ENCODE measurements at regions not wholly inside any gene's neighbourhood (a gene's known extent, or its start where the extent isn't known, plus 50 kb on each side); places are given as distances from the start of the nearest gene placed in this dataset.
A peak's percentile ranks its signal among the peaks of the same experiment; 100 is the strongest.

DNA sequence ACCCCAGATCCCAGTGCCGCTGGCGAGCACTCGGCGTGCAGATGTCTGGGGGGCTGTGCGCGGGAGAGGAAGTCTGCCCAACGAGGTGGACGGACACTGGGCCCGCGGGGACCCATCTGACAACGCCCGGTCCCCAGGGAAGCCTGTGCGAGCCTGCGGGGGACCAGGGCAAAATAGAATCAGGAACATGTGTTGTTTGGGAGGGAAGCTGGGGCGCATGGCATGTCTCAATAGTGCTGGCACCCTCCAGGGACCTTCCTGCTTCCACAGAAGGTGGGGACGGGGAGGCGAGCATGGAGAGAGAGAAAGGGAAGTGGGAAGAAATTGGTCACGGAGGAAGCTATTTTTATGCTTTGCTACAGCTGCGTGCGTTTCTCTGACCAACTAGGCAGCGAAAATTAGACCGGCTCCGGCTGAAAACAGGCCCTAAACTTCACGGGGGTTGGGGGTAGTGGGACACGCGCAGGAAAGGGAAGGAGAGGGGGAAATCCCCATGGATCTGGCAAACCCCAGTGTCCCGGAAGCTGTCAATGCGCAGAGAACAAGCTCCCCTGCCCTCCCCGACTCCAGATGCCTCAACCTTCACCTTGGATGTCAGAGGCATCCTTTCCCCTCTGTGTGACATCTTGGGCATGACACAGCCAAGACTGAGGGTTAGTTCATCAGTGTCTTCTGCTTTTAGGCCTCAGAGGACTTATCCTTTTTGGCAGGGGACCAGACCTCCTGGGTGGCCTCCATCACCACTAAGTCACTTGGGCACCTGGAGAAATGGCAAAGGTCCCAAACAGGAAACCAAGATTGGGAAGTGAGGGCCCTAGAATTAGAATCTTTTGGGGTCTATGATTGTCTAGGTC, 169.8 kb upstream of the BCOR start:
- no peak for DNase-seq

DNA sequence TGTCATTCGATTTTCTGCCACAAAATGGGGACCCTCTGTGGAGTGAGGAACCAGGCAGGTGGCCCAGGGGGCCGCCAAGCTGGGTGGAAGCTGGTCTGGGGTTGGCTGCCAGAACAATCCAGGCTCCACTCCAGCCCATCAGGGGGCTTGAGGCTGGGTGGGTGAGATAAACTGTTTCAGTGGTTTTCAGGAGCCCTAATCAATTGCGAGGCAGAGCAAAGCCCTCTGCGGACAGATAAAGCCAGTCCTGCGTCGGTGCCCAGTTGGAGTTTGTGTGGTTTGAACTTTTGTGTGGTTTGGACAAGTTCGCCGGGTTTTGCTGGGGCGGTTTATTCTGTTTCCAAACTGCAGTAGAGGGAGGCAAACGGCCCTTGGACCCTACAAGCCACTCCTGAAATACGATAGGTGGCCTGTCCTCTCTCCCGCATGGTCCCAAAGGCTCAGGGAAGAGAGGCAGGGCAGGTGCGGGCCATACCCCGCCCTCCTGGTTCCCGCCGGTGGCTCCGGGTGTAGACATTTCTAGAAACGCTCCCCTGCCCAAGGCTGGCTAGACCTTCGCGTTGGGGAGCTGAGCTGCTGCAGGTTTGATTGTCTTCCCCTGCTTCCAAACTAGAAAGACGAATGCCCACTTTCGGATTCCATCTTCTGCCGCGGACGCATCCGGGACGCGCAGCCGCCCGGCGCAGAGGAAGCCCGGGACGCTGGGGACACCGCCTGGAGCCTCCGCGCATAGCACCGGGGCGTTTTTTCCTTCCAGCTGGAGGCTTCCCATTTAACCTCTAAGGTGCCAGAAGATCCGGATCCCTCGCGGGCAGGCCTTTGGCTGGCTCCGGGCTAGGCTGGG, 169.0 kb upstream of the BCOR start:
- DNase-seq = peak; percentile 71

GRCh38 chrX:40265936-40266335, 168.2 kb upstream of the BCOR start:
- DNase-seq = no peak

- DNase-seq = no peak
Observed at GRCh38 chrX:40263014-40263560, 165.3 kb upstream of the BCOR start.

GRCh38 chrX:40262157-40263013, 164.6 kb upstream of the BCOR start:
- no peak for DNase-seq

GRCh38 chrX:40261833-40262156, 164.0 kb upstream of the BCOR start:
- DNase-seq = no peak

- DNase-seq = no peak
Observed at GRCh38 chrX:40260146-40260747, 162.5 kb upstream of the BCOR start.

GRCh38 chrX:40258909-40259308, 161.2 kb upstream of the BCOR start:
- DNase-seq = no peak

- DNase-seq = no peak
Observed at GRCh38 chrX:40253771-40254170, 156.0 kb upstream of the BCOR start.

GRCh38 chrX:40249582-40249981, 151.8 kb upstream of the BCOR start:
- no peak for DNase-seq

DNA sequence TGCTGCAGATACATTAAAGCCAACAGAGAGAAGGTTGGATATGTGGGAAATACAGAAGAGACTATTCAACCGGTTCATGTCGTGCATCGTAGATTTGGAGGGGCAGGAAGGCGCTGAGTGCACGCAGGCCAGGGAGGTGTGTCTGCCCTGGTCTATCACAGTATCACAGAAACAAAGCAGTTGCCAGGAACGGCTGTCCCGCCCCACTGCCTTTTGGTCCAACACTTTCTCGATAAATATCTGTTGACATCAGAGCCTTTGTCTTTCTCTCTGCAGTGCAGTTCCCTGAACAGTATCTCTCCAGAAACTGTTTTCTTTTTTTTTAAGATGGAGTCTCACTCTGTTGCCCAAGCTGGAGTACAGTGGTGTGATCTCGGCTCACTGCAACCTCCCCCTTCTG, 151.1 kb upstream of the BCOR start:
- DNase-seq = no peak

DNA sequence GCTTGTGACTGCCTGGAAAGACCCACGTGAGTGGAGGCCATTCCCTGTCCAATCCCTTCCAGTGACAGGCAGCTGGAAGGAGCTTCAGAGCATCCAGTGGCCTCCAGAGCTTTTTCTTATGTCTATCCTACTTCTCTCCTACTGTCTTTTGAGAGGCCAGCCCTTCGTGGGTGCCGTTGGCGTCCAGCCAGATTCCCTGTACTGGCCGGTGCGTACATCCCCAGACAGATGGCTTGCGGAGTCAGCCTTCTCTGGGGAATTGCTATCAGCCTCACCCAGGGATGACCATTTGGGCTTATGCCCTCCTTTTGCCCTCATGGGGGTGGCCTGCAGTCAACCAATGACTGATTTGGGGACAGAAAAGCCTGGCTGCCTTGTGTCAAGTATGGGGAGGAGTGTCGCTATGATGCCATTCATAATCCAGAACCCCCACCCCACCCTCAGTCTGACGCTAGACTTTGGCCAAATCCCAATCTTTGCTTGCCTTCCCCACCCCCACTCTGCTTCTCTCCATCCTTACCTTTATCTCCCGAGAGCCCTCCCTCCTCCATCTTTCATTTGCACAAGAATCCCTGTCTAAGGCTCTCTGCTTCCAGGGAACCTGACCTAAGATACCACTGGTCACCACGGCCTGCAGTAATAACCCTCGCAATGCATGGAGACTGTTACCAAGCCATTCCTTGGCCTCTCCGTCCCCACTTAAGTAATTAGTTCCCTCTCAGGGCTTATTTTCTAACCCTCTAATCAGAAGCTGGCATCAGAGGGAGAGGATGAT, 150.3 kb upstream of the BCOR start:
- no peak for DNase-seq

- no peak for DNase-seq
Observed at GRCh38 chrX:40247382-40247781, 149.6 kb upstream of the BCOR start.

GRCh38 chrX:40245488-40246071, 147.8 kb upstream of the BCOR start:
- no peak for DNase-seq

- DNase-seq = no peak
Observed at GRCh38 chrX:40244980-40245379, 147.2 kb upstream of the BCOR start.

- no peak for DNase-seq
Observed at GRCh38 chrX:40243755-40244515, 146.2 kb upstream of the BCOR start.

DNA sequence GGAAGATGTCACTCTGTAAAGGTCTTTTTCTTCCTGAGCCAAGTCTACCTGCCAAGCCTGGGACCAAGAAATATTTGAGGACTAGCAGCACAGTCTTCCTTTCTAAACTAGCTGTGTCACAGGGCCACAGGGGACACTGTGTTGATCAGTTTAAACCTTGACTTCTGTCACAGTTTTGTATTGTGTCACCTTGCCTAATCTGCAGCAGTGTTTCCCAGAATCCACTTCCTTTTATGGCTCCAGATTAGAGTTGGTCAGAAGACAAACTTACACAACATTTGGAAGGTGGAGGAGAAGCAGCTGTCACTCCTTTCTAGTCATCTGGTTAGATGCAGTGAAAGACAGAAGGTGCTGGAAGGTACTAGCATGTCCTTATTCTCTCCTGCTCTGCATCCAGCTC, 143.1 kb upstream of the BCOR start:
- DNase-seq = no peak

- DNase-seq = no peak
Observed at GRCh38 chrX:40237731-40238178, 140.0 kb upstream of the BCOR start.

DNA sequence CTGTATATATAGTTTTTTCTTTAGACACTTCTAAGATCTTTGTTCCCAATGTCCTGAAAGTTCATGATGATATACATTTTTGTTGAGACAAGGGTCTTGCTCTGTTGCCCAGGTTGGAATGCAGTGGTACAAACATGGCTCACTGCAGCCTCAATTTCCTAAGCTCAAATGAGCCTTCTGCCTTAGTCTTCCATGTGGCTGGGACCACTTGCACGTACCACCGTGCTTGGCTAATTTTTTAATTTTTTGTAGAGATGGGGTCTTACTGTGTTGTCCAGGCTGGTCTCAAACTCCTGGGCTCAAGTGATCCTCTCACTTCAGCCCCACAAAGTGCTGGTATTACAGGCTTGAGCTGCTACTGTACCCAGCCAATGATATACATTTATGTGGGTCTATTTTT, 132.9 kb upstream of the BCOR start:
- DNase-seq = no peak

DNA sequence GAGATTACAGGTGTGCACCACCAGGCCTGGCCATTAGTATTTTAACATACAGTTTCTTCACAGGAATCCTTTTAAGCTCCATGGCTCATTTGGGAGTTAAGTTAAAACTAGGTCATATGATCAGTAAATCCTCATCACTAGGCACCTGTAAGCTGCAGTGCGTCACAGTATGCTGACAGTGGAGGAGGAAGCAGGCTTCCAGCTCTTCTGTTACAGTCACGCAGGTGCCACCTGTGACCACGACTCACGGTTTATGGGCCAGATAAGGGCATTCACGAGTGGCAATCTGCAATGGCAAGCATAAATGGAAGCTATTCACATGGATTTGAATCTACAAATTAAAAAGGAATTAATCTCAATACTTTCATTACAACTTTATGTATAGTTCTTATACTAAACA, 129.4 kb upstream of the BCOR start:
- DNase-seq = no peak

DNA sequence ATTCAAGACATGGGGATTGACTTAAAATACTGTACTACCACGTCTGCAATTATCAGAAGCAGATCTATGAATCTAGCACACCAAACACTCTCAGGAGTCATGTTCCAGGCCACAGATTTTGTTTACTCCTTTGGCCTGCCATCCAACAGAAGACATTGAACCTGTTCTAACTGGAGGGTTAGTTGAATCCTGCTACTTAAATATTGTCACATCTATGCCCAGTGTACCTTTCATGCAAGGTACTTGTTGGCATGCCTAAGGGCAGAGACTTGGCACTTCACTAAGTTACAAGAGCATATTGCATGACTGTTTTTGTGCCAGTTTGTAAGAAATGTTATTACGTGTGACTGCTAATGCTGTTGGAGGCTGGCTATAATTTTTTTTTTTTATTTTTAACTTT, 126.9 kb upstream of the BCOR start:
- no peak for DNase-seq
